H9 (cell line): ENCODE measurements at regions not wholly inside any gene's neighbourhood (a gene's known extent, or its start where the extent isn't known, plus 50 kb on each side); places are given as distances from the start of the nearest gene placed in this dataset.

Experiments used
- DNase-seq: peaks from one replicate; pipeline ENCODE4 v3.0.0-alpha.2; 2017
- H2AFZ ChIP-seq: one replicate; pipeline ENCODE4 v1.6.1; 2013; ENCODE audit warnings: mild to moderate bottlenecking, low read length, control low read depth, moderate library complexity
- H2AK5ac ChIP-seq: 2 replicates; pipeline ENCODE4 v1.6.1; 2013; ENCODE audit warnings: low read length, control low read depth, mixed read lengths; ENCODE audit not compliant: insufficient read length
- H2BK120ac ChIP-seq: one replicate; pipeline ENCODE4 v1.6.1; 2013; ENCODE audit warnings: low read depth, mild to moderate bottlenecking, low read length, control low read depth, inconsistent platforms; ENCODE audit not compliant: poor library complexity, severe bottlenecking
- H2BK12ac ChIP-seq: 2 replicates; pipeline ENCODE4 v1.6.1; 2013; ENCODE audit warnings: low read length, control low read depth, mixed read lengths, low read depth; ENCODE audit not compliant: insufficient read length
- H2BK15ac ChIP-seq: 2 replicates; pipeline ENCODE4 v1.6.1; 2013; ENCODE audit warnings: low read depth, low read length, control low read depth
- H2BK20ac ChIP-seq: one replicate; pipeline ENCODE4 v1.6.1; 2013; ENCODE audit warnings: low read depth, mild to moderate bottlenecking, low read length, control low read depth, inconsistent platforms; ENCODE audit not compliant: poor library complexity, severe bottlenecking
- H2BK5ac ChIP-seq: 2 replicates; pipeline ENCODE4 v1.6.1; 2013; ENCODE audit warnings: low read length, control low read depth, mixed read lengths; ENCODE audit not compliant: insufficient read length
- H3K14ac ChIP-seq: 2 replicates; pipeline ENCODE4 v1.6.1; 2013; ENCODE audit warnings: low read length, control low read depth; ENCODE audit not compliant: insufficient read depth
- H3K18ac ChIP-seq: 2 replicates; pipeline ENCODE4 v1.6.1; 2013; ENCODE audit warnings: low read depth, mild to moderate bottlenecking, mixed read lengths, low read length, control low read depth; ENCODE audit not compliant: insufficient read length
- H3K23ac ChIP-seq: 2 replicates; pipeline ENCODE4 v1.6.1; 2013; ENCODE audit warnings: low read length, control low read depth, mixed read lengths, low read depth; ENCODE audit not compliant: insufficient read length
- H3K23me2 ChIP-seq: 2 replicates; pipeline ENCODE4 v1.6.1; 2013; ENCODE audit warnings: low read depth, mild to moderate bottlenecking, mixed read lengths, low read length, control low read depth; ENCODE audit not compliant: insufficient read length, poor library complexity, severe bottlenecking
- H3K27ac ChIP-seq: 2 replicates; pipeline ENCODE4 v1.5.1; 2013; ENCODE audit warnings: low read length, control low read depth, mixed read lengths, low read depth; ENCODE audit not compliant: insufficient read length
- H3K27me3 ChIP-seq: 2 replicates; pipeline ENCODE4 v1.6.1; 2013; ENCODE audit warnings: low read length, control low read depth, inconsistent platforms; ENCODE audit not compliant: insufficient read depth
- H3K4ac ChIP-seq: 2 replicates; pipeline ENCODE4 v1.6.1; 2013; ENCODE audit warnings: low read depth, mild to moderate bottlenecking, control low read depth, inconsistent platforms, low read length, moderate library complexity
- H3K4me1 ChIP-seq: 2 replicates; pipeline ENCODE4 v1.6.1; 2013; ENCODE audit warnings: low read length, control low read depth, inconsistent platforms; ENCODE audit not compliant: insufficient read depth
- H3K4me2 ChIP-seq: 2 replicates; pipeline ENCODE4 v1.6.1; 2013; ENCODE audit warnings: low read length, control low read depth, mixed read lengths; ENCODE audit not compliant: insufficient read length, insufficient read depth
- H3K56ac ChIP-seq: 2 replicates; pipeline ENCODE4 v1.6.1; 2013; ENCODE audit warnings: low read depth, mild to moderate bottlenecking, mixed read lengths, low read length, control low read depth; ENCODE audit not compliant: insufficient read length
- H3K79me1 ChIP-seq: 2 replicates; pipeline ENCODE4 v1.6.1; 2013; ENCODE audit warnings: low read depth, mild to moderate bottlenecking, moderate library complexity, low read length, control low read depth, inconsistent platforms; ENCODE audit not compliant: insufficient read depth, poor library complexity, severe bottlenecking
- H3K79me2 ChIP-seq: 2 replicates; pipeline ENCODE4 v1.6.1; 2013; ENCODE audit warnings: low read length, control low read depth, inconsistent platforms; ENCODE audit not compliant: insufficient read depth
- H3K9ac ChIP-seq: 2 replicates; pipeline ENCODE4 v1.6.1; 2013; ENCODE audit warnings: low read length, control low read depth, mixed read lengths; ENCODE audit not compliant: insufficient read length; ENCODE audit errors: extremely low read depth
- H3K9me3 ChIP-seq: one replicate; pipeline ENCODE4 v1.6.1; 2013; ENCODE audit warnings: low read depth, low read length, inconsistent platforms; ENCODE audit not compliant: control insufficient read depth
- H3T11ph ChIP-seq: one replicate; pipeline ENCODE4 v1.6.1; 2013; ENCODE audit warnings: mild to moderate bottlenecking, low read length, control low read depth, inconsistent platforms
- H4K20me1 ChIP-seq: one replicate; pipeline ENCODE4 v1.6.1; 2013; ENCODE audit not compliant: control insufficient read depth, insufficient read length, insufficient read depth
- H4K5ac ChIP-seq: 2 replicates; pipeline ENCODE4 v1.6.1; 2013; ENCODE audit warnings: low read depth, mild to moderate bottlenecking, mixed read lengths, low read length, control low read depth; ENCODE audit not compliant: insufficient read length
- H4K8ac ChIP-seq: replicated peaks from 2 replicates; pipeline ENCODE4 v1.6.1; 2013; ENCODE audit warnings: low read length, control low read depth, mixed read lengths, low read depth; ENCODE audit not compliant: insufficient read length
- H4K91ac ChIP-seq: 2 replicates; pipeline ENCODE4 v1.6.1; 2013; ENCODE audit warnings: low read depth, mild to moderate bottlenecking, moderate library complexity, mixed read lengths, low read length, control low read depth; ENCODE audit not compliant: insufficient read length
- H3K27ac Mint-ChIP-seq, 3 experiments: 2 replicates in 2 of 3; 3 replicates in 1 of 3; pipeline ENCODE4 v1.8.0; 2020 to 2021; ENCODE audit warnings: mixed read lengths in 3 of 3, mild to moderate bottlenecking in 1 of 3, moderate library complexity in 1 of 3
- H3K27me3 Mint-ChIP-seq: 2 replicates; pipeline ENCODE4 v1.8.0; 2021; ENCODE audit warnings: low read depth, mild to moderate bottlenecking, moderate library complexity, mixed read lengths
- H3K36me3 Mint-ChIP-seq, 3 experiments: 2 replicates in 2 of 3; 3 replicates in 1 of 3; pipeline ENCODE4 v1.8.0; 2020 to 2021; ENCODE audit warnings: low read depth in 3 of 3, mixed read lengths in 3 of 3; ENCODE audit not compliant: insufficient read depth in 1 of 3
- H3K4me1 Mint-ChIP-seq, 2 experiments: 2 replicates each; pipeline ENCODE4 v1.8.0; 2020; ENCODE audit warnings: mixed read lengths in 2 of 2
- H3K4me3 Mint-ChIP-seq, 2 experiments: 2 replicates in 1 of 2; 3 replicates in 1 of 2; pipeline ENCODE4 v1.8.0; 2020 to 2021; ENCODE audit warnings: mild to moderate bottlenecking in 2 of 2, mixed read lengths in 2 of 2, moderate library complexity in 1 of 2
- H3K9me3 Mint-ChIP-seq, 2 experiments: 2 replicates in 1 of 2; 3 replicates in 1 of 2; pipeline ENCODE4 v1.8.0; 2020; ENCODE audit warnings: mild to moderate bottlenecking in 2 of 2, mixed read lengths in 2 of 2, moderate library complexity in 1 of 2
- CTCF ChIP-seq: fragments of 200-600 bp; sonication (generic); conservative IDR thresholded peaks from 3 replicates; pipeline ENCODE4 v1.8.0; 2021; ENCODE audit warnings: antibody characterized with exemption, mild to moderate bottlenecking
- WGBS: extraction: QIAGEN DNeasy Blood & Tissue Kit; methylation state at CpG from one replicate; pipeline ENCODE4 v1.1.7; 2013; ENCODE audit warnings: missing lambda C conversion rate, low lambda C conversion rate, mixed read lengths; ENCODE audit not compliant: insufficient read length; ENCODE audit errors: extremely low coverage; 5-methylcytosine and 5-hydroxymethylcytosine counted together

- Histone ChIP-seq H3K79me2 (no peaks in the 10 kb centered on the region), H3K56ac (no peak overlapping the region), H3K14ac (no peak overlapping the region), H2BK15ac (no peak overlapping the region), H4K8ac (no peak overlapping the region), H3K79me1 (no peaks in the 10 kb centered on the region), H2BK120ac (no peak overlapping the region), H3K23me2 (no peaks in the 10 kb centered on the region), H2AK5ac (no peak overlapping the region), H3K4me1 (no peaks in the 10 kb centered on the region), H3K27me3 (no peaks in the 10 kb centered on the region), H2AFZ (no peak overlapping the region), H3K27ac (no peak overlapping the region), H4K20me1 (no peaks in the 10 kb centered on the region), H3K23ac (no peak overlapping the region), H3K9ac (no peak overlapping the region), H2BK20ac (no peak overlapping the region), H4K5ac (no peak overlapping the region), H3T11ph (no peak overlapping the region), H4K91ac (no peak overlapping the region), H3K4me2 (no peak overlapping the region), H2BK5ac (no peak overlapping the region), H3K4ac (no peak overlapping the region), H2BK12ac (no peak overlapping the region), H3K18ac (no peak overlapping the region), H3K9me3 (no peaks in the 10 kb centered on the region)
- Mint-ChIP-seq H3K4me3 (no peak overlapping the region), H3K27ac (no peak overlapping the region), H3K9me3 (no peaks in the 10 kb centered on the region), H3K4me1 (peaks cover 21 to 22% of the 10 kb centered on the region in 2 experiments), H3K27me3 (peaks cover 2% of the 10 kb centered on the region), H3K36me3 (no peaks in the 10 kb centered on the region; a peak in 1 of 7 replicates)
- DNase-seq: no peak
- no CpG with 5 or more reads among the region's 5 CpGs for WGBS
- TF ChIP-seq CTCF: no peak
Measured at GRCh38 chr6:134623401-134623800, 305.5 kb upstream of the SGK1 start.
